COLO668 (cell line): ENCODE measurements at regions not wholly inside any gene's neighbourhood (a gene's known extent, or its start where the extent isn't known, plus 50 kb on each side); places are given as distances from the start of the nearest gene placed in this dataset.
"Not testable (repeated sequence)": the region's sequence is repeated elsewhere in the genome, so short reads cannot be mapped to it uniquely, and the experiment has no call there.

Experiments
- DNase-seq: peaks from one replicate; lab custom pipeline; 2025; ENCODE audit not compliant: unreplicated experiment; lab: John Stamatoyannopoulos, UW

- no peak for DNase-seq
These were observed 100.3 kb upstream of the SIRPG start for GRCh38 chr20:1757606-1758512.

- no peak for DNase-seq
These were observed 99.5 kb upstream of the SIRPG start for GRCh38 chr20:1757072-1757471.

- no peak for DNase-seq
These were observed 97.2 kb upstream of the SIRPG start for GRCh38 chr20:1754749-1755148.

- DNase-seq: no peak
These were observed 96.7 kb upstream of the SIRPG start for GRCh38 chr20:1754306-1754705.

- no peak for DNase-seq
These were observed 94.5 kb upstream of the SIRPG start for GRCh38 chr20:1752045-1752444.

- no peak for DNase-seq
These were observed 91.2 kb upstream of the SIRPG start for GRCh38 chr20:1748777-1749176.

GRCh38 chr20:1747953-1748577 lies 90.5 kb upstream of the SIRPG start:
- DNase-seq: no peak

- not testable (repeated sequence) for DNase-seq
These were observed 84.5 kb upstream of the SIRPG start for GRCh38 chr20:1742049-1742434.

GRCh38 chr20:1741309-1742048 lies 83.9 kb upstream of the SIRPG start:
- no peak for DNase-seq

GRCh38 chr20:1737134-1737533 lies 79.6 kb upstream of the SIRPG start:
- no peak for DNase-seq

GRCh38 chr20:1735417-1736089 lies 78.0 kb upstream of the SIRPG start:
- DNase-seq: no peak

- no peak for DNase-seq
These were observed 76.8 kb upstream of the SIRPG start for GRCh38 chr20:1734269-1734858.

GRCh38 chr20:1731828-1732375 lies 74.3 kb upstream of the SIRPG start:
- DNase-seq: not testable (repeated sequence)

GRCh38 chr20:1730981-1731711 lies 73.6 kb upstream of the SIRPG start:
- not testable (repeated sequence) for DNase-seq

GRCh38 chr20:1727303-1727702 lies 69.7 kb upstream of the SIRPG start:
- DNase-seq: not testable (repeated sequence)

- no peak for DNase-seq
These were observed 67.3 kb upstream of the SIRPG start for GRCh38 chr20:1724901-1725300.

- DNase-seq: no peak
These were observed 65.0 kb upstream of the SIRPG start for GRCh38 chr20:1722513-1723050.

- DNase-seq: no peak
These were observed 64.3 kb upstream of the SIRPG start for GRCh38 chr20:1721687-1722512.
